ENCODE measurements at regions not wholly inside any gene's neighbourhood (a gene's known extent, or its start where the extent isn't known, plus 50 kb on each side); places are given as distances from the start of the nearest gene placed in this dataset.
"Not testable (repeated sequence)": the region's sequence is repeated elsewhere in the genome, so short reads cannot be mapped to it uniquely, and the experiment has no call there.

DNA sequence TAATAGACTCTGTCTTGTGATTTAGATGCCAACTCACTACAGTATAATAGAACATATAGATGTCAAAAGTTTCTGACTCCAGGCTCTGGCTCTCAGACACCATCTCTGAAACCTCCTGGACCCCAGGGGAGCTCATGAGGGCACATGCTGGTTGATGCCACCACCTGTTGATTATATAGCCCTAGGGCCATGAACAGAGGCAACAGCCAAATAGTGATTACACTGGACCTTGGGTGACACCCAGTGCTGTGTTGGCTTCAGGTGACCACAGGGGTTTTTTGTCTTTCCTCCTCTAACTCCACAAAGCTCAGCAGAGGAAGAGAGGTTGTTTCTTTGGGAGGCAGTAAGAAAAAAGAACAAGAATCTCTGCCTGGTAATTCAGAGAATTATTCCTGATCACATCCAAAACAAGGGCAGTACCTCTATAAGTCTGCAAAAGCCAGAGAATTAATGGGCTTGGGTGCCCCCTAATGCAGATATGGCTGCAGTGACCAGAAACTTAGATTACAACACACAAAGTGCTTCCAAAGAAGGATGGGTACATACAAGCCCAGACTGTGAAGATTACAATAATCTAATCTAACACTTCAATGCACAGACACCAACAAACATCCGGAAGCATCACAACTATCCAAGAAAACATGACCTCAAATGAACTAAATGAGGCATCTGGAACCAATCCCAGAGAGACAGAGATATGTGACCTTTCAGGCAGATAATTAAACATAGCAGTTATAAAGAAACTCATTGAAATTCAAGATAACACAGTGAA, 1920.6 kb downstream of the ARAP2 start:
- DNase-seq = no peak

DNA sequence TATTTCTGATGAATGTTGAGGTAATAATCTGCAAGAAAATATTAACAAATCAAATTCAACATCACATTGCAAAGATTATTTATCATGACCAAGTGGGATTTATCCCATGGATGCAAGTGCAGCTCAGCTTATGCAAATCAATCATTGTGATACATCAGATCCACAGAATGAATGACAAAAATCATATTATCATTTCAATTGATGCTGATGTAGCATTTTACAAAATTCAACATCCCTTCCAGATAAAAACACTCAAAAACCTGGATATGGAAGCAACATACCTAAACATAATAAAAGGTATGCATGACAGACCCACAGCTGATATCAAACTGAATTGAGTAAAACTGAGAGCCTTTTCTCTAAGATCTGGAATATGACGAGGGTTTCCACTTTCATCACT, 1915.4 kb downstream of the ARAP2 start:
- DNase-seq = no peak

DNA sequence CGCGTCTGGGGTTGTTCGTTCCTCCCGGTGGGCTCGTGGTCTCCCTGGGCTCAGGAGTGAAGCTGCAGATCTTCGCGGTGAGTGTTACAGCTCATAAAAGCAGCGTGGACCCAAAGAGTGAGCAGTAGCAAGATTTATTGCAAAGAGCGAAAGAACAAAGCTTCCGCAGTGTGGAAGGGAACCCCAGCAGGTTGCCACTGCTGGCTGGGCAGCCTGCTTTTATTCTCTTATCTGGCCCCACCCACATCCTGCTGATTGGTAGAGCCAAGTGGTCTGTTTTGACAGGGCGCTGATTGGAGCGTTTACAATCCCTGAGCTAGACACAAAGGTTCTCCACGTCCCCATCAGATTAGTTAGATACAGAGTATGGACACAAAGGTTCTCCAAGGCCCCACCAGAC, 1909.2 kb downstream of the ARAP2 start:
- DNase-seq = not testable (repeated sequence)

DNA sequence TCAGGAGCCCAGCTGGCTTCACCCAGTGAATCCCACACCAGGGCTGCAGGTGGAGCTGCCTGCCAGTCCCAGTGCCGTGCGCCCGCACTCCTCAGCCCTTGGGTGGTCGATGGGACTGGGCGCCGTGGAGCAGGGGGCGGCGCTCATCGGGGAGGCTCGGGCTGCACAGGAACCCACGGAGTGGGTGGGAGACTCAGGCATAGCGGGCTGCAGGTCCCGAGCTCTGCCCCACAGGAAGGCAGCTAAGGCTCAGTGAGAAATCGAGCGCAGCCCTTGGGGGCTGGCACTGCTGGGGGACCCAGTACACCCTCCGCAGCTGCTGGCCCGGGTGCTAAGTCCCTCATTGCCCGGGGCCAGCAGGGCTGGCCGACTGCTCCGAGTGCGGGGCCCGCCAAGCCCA, 1908.8 kb downstream of the ARAP2 start:
- not testable (repeated sequence) for DNase-seq

DNA sequence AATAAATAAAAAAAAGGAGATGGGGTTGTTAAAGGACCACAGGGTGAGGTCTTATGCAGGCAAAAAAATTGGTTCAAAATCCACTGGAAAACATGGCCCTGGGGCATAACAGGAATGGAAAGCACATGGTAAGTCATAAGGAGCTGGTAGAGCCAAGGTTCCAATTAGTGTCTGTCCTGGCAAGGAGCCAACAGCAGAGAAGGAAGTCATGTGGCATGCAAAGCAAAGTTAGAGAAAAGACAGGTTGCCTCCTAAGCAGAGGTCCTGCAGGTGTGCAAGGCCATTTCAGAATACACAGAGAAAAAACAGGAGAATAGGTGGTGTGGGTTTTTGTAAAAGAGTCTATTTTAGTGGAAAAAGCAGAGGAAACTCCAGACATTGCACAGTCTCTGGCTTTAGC, 1881.7 kb downstream of the ARAP2 start:
- DNase-seq = no peak

DNA sequence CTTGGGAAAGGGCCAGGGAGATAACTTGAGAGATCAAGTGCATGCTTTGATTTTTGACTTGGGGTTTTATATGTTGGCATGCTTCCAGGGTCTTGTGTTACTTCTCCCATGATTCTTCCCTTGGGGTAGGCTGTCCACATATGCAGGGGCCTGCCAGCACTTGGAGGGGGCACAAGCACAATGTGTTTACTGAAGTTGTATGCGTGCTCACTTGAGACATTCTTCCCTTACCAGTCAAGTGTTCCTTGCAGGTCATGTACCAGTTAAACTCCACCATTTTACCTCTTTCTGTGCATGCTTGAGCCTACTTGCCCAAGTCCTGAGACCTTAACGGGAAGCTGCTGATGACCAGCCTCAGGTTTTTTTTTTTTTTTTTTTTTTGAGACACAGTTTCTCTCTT, 1880.5 kb downstream of the ARAP2 start:
- DNase-seq = no peak

DNA sequence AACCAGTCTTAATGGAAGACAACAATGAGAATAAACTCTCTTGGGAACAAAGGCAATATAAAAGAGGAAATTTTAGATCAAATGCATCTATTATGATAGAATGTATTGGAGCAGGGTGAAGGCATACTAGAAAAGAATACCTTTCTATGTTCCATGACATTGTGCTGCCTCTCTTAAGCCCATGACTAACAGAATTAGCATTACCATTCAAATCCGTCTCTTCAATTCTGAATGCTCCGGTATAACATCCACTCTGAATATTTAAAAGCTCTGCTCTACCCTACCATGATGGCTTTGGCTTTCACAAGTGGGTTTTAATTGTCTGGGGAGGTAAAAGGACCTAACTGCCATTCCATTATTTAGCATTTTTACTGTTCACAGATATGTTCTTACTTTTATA, 1878.4 kb downstream of the ARAP2 start:
- DNase-seq = no peak

DNA sequence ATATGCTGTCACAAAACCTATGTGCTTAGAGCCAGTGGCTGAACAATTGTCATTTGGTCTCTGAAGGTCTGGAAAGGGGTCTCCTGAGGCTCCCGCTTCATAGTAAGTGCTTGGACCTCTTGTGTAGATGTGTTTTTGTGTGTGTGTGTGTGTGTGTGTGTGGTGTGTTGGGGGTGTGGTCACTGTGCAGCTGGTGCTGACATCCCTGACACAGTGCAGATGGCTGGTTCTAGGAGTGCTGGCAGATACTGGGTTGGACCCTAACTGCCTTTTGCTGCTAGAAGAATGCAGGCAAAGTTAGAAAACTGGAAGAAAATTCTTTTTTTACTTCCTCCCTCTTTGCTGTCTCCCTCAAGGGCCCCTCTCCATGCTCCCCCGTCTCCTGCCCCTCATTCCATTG, 1872.6 kb downstream of the ARAP2 start:
- DNase-seq = no peak

DNA sequence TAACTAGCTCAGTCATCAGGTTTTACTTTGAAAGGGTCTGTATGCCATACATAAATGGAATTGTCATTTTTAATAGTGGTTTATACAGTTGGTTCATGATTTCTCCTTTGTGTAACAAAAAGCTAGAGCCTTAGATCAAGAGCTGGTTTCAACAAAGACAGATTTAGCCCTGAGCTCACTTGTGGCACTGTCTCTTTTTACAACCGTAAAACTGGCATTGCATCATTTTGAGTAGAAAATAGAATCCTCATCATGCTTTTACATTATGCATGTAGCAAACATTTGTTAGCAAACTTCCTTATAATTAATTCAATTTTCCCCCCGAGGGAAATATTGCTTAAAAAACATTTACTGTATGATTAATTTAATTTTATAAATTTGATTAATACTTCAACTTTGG, 1871.5 kb downstream of the ARAP2 start:
- no peak for DNase-seq

DNA sequence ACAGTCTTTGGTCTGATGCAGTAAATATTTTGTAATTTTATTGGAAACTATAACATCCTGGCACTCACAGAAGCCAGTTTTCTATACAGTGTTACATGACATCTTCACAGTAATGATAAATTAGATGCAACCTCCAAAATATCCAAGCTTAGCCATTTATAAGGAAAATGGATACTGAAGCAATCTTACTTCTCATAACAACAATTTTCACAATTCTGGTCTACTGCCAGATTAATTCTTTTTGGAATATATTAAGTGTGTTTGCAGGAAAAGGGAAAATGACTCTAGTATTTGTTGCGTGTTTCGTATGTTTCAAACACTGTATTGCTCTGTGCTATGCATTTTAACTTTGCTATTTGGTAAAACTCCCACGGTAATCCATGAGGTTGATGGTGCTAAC, 1870.9 kb downstream of the ARAP2 start:
- DNase-seq = no peak

DNA sequence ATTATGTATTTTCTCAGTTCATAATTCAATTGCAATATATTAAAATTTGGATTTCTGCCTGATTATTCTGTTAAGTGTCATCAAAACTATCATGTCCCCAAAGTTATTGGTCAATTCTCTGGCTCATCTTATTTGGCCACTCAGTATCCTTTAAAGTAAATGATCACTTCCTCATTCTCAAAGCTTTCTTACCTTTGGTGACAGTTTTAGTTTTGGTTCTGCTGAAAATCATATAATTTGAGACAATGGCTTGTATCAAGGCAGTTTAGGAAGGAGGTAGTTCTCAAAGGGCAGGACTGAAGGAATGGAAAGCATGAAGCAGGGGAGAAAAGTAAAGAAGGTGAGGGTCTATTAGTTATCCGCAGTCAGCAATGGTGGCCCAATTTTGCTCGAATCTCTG, 1832.1 kb downstream of the ARAP2 start:
- DNase-seq = no peak

DNA sequence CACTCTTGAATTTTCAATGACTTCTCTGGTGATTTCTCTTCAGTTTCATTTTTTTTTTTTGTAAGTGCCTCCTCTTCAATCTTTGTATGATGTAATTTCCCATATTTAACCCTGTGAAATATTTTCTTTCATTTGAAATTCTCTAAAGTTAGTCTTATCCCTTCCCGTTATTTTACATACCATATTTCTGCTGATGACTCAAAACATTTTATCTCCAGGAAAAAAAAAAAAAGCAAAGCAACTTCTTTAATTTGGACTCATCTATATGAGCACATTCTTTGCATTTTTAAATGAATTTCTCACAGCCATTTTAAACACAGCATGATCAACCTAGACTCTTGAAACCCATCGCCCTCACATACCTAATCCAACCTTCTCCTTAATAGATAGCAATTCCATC, 1831.4 kb downstream of the ARAP2 start:
- DNase-seq = no peak

DNA sequence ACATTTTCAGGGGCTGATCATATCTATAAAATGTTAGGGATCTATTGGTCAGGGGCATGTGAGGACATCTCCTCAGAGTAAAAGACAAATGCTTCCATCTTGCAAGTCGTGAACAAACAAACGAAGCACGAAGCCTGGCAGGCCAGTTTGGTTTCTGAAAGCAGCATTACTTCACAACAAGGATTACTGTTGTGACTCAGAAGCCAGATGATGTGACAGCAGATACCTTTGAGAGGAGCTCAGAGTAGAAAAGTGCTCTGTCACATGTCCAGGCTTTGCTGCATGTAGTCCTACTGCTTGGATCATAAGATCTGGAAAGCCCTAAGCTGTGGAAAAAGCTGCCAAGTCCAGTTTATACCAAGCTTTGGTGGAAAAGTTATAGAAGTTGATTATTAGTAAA, 1827.2 kb downstream of the ARAP2 start:
- no peak for DNase-seq

DNA sequence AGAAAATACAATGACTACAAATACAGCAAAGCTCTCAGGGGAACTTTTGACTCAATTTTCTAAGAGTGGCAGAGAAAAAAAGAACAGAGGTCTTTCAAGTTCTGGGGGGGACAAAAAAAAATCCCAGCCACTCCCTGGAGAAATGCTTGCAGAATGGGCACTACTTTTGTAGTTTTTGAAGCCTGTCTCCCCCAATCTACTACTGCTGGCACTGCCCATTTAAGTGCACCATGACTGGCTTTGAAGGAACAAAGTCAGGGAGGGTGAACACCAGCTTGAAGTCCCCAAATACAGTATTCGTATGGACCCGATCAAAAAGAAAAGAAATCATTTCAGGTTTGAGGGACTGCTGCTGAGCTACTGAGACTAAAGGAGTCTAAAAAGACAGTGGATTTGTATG, 1824.4 kb downstream of the ARAP2 start:
- DNase-seq = no peak

DNA sequence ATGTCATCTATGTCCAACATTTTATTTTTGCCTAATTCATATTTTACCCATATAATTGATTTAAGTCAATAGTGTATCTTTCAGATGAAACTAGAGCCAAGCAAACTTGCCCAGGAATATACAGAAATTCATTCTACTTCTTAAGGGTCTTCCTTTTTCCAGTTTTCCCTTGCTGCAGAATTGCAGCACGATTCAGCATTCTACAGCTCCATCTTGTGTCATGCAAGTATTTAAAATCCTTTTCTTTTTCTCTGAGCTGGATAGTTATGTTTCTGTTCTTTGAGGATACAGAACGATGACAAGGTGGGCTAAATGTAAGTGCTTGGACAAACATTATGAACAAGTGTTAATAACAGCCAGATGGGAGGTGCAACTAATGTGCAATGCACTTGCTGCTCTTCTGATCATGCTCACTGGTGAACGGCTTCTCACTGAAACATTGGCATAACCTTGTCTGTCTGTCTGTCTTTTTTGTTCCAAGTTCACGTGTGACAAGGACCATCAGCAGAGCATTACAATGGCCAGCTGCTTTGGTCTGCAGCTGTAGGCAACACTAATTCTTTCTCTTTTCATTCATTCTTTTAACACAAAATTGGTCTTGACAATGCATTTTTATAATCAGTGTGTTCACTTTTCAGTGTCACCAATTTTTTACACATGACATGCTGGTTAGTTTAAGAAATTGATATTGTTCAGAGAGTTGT, 1821.7 kb downstream of the ARAP2 start:
- no peak for DNase-seq

DNA sequence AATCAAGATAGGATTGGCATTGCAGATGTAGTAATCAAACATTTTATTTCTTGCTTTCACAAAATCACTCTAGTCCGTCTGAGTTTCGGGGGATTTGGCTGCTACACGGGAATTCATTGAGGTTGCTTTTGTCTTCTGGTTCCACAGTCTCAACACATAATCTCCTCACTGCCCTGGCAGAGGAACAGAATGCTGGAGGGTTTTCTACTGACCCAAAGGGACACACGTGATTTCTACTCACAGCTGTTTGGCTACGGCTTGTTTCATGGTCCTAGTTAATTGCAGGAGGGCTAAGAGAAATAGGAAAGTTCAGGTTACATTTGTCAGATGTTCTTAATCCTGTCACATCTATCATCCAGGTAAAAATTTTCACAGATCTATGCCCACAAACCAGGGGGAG, 1811.6 kb downstream of the ARAP2 start:
- no peak for DNase-seq

DNA sequence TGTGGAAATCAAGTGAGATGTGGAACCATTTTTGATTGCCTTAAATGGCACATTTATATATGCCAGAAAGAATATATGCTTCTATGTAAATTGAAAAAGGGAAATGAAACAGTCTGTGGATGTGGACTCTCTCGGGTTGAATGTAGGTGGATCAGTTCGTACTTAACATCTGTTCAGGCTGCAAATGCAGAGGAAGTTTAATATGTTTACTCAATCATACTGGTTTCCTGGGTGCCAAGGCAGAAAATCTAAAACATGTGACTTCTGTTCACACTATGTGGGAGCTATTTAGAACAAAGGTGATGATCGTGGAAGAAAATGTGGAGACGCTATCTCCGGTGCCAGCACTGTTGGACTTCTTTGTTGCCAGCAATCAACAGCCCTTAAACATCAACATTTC, 1809.9 kb downstream of the ARAP2 start:
- not testable (repeated sequence) for DNase-seq

DNA sequence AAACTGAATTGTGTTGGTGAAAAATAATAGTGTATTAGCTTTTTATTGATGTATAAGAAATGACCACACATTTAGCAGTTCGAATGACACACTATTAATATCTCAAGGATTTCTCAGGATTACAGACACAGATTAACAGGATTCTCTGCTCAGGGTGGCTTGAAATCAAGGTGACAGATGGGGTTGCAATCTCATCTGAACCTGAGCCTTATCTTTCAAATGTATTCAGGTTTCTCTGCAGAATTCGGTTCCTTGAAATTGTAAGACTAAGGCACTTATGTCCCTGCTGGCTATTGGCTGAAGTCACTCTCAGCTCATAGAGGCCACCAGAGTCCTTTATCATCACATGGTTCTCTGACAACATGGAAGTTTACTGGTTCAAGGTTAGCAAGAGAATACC, 1780.1 kb downstream of the ARAP2 start:
- DNase-seq = no peak

DNA sequence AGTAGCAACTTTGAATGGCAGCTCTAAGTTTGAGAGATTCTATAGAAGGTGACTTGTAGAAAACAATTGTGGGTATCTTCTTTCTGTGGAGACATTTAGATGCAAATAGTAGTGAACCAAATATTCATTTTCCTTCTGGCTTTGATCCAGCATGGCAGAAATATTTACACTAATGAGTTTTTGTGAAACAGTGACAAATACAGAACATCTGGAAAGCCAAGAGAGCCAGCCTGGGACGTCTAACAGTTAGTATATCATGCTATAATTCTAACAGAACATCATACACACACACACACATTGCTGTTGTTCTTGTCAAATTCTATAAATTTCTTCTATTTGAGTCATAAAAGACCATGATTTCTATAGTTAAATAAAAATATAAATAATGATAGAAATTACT, 1777.9 kb downstream of the ARAP2 start:
- DNase-seq = no peak

DNA sequence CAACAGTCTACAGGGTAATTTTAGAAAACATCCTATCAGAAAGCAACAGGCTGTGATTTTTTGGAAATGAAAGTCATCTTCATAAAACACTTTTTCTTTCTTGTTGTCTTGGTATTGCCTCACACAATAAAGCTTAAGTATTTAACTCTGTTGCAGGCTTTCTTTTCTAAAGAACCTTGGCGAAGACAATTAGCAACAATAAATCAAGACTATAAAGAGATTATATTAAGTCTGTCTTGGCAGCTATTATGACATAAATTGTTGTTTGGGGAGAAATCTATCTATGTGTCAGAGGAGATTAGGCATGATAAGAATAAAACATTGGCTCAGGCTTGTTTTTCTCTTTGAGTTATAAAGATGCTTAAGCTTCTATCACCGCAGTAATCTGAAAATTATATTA, 1774.8 kb downstream of the ARAP2 start:
- no peak for DNase-seq

DNA sequence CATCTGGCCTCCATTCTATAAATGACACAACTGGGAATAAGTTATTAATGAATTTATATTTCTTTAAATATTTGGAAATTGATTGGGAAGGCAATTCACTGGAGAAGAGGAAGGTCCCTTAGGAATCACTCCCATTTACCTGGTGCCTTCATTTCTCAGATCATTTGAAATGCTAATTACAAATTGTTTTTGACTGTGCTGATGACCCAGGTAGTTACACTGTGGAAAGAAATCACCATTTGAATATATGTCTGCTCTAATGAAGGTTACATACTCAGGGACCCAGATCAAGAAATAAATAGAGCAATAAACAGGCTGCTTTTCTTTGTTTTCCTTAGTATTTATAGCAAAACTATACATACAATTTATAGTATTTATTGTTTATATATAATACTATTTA, 1759.1 kb downstream of the ARAP2 start:
- no peak for DNase-seq

DNA sequence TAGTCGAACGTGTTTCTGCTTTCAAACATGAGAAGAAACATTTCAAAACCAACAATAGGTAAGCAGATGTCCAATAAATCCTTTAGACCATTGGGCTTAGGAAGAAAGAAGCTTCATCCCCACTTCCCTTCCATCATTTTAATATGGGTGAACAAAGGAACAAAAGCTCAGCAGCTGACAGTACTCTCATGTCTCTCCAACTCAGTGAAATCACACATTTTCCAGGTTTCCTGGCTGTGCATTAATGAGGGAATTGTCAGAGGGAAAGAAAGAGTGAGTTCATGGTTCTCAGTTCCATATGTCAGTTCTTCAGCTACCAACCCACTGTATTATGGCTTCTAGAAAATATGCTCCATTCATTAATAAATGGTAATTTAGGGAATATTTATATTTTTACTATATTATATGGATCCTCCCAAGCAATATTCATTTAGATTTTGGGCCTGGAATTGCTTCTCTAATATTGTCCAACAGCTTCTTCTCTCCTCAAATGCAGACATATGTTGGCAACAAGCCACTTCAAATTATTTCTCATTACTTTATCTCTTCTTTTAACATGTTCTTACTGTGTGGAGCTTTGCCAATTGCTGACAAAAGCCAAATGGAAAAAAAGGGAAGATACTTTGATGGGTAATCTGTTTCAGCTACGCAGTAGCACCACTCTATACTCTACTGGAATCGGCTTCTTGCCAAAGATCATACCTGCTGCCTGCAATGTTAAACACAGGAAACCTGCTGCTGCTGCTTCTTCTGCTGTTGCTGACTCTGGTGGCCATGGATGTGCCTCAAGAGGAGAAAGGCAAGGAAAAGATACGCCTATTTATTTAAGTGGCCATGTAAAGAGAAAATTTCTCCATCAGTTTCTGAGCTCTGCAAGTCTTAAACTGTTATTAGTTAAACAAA, 1757.6 kb downstream of the ARAP2 start:
- no peak for DNase-seq

DNA sequence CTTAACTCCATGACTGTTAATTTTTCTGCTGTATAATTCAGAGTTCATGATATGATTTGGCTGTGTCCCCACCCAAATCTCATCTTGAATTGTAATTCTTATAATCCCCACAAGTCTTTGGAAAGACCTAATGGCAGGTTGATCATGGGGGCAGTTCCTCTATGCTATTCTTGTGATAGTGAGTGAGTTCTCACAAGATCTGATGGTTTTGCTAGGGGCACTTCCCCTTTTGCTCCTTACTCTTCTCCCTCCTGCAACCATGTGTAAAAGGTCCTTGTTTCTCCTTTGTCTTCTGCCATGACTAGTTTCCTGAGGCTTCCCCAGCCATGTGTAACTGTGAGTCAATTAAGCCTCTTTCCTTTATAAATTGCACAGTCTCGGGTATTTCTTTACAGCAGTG, 1751.9 kb downstream of the ARAP2 start:
- DNase-seq = no peak

DNA sequence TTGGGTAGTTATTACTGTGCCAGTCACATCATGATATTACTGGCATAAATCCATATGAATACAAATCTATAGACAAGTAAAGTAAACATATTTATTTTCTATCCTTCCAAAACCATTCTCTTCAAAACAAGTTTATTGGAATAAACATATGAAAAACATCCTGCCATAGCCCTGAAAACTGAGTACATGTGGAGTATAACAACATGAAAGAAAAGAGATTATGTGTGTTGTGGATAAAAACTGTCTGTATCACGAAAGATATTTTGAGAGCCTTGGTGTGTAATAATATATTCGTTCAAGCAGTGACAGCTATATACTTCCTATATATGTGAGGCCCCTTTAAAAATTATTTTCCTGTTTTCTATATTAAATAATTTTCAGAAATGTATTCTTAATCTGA, 1742.2 kb downstream of the ARAP2 start:
- no peak for DNase-seq

All from NCI-H2171 treated with DMSO at 0.1 percent for 48 hours (cell line).